PC-3 (cell line): ENCODE measurements at regions not wholly inside any gene's neighbourhood (a gene's known extent, or its start where the extent isn't known, plus 50 kb on each side); places are given as distances from the start of the nearest gene placed in this dataset.
"Not testable (repeated sequence)": the region's sequence is repeated elsewhere in the genome, so short reads cannot be mapped to it uniquely, and the experiment has no call there.

ENCODE experiments used
- ATAC-seq: fragments of 200-7000 bp; cut with Tn5 transposase; 2 replicates; pipeline ENCODE4 v1.9.1; 2020; ENCODE audit warnings: mild to moderate bottlenecking, moderate library complexity
- BruUV-seq: library from RNA; stranded (reverse); fragments of 400-500 nt; replicated peaks from 2 replicates; lab custom pipeline; 2021; lab: Mats Ljungman, UMichigan
- CTCF ChIA-PET: fragments of 300-600 bp; sonication (Branson Sonifier 250); formaldehyde crosslinking; loops from one replicate; lab custom pipeline; 2022; ENCODE audit warnings: antibody characterized with exemption; lab: Charles Lee
- POLR2A ChIA-PET: fragments of 300-600 bp; sonication (Branson Sonifier 250); formaldehyde crosslinking; loops from one replicate; lab custom pipeline; 2022; ENCODE audit warnings: antibody characterized with exemption; ENCODE audit not compliant: unreplicated experiment; lab: Charles Lee
- DNase-seq: peaks from one replicate; pipeline ENCODE4 v3.0.0-alpha.2; 2015
- H2AFZ ChIP-seq: fragments of 300-600 bp; sonication (generic); 2 replicates; pipeline ENCODE4 v1.6.0; 2016; ENCODE audit warnings: antibody characterized with exemption, low read length
- H3F3A ChIP-seq: fragments of 300-600 bp; sonication (generic); one replicate; pipeline ENCODE4 v1.6.0; 2017; ENCODE audit warnings: antibody characterized with exemption, low read length, control low read depth, mild to moderate bottlenecking; ENCODE audit not compliant: unreplicated experiment
- H3K27ac ChIP-seq: fragments of 300-600 bp; sonication (generic); 2 replicates; pipeline ENCODE4 v1.5.1; 2016; ENCODE audit warnings: mild to moderate bottlenecking, low read length
- H3K27me3 ChIP-seq: fragments of 300-600 bp; sonication (generic); 2 replicates; pipeline ENCODE4 v1.6.1; 2016; ENCODE audit warnings: low read length, mixed read lengths
- H3K36me3 ChIP-seq: fragments of 300-600 bp; sonication (generic); 2 replicates; pipeline ENCODE4 v1.6.1; 2016; ENCODE audit warnings: low read depth, mixed run types, low read length, mixed read lengths
- H3K4me1 ChIP-seq: fragments of 300-600 bp; sonication (generic); 2 replicates; pipeline ENCODE4 v1.5.1; 2016; ENCODE audit warnings: low read length; ENCODE audit not compliant: insufficient read depth
- H3K4me2 ChIP-seq: fragments of 300-600 bp; sonication (generic); 2 replicates; pipeline ENCODE4 v1.6.0; 2016; ENCODE audit warnings: low read length
- H3K4me3 ChIP-seq: fragments of 300-600 bp; sonication (generic); 2 replicates; pipeline ENCODE4 v1.5.1; 2016; ENCODE audit warnings: mild to moderate bottlenecking, low read length, mixed read lengths
- H3K79me2 ChIP-seq: fragments of 300-600 bp; sonication (generic); 2 replicates; pipeline ENCODE4 v1.6.1; 2017; ENCODE audit warnings: low read length, mixed read lengths
- H3K9ac ChIP-seq: fragments of 300-600 bp; sonication (generic); 2 replicates; pipeline ENCODE4 v1.6.0; 2016; ENCODE audit warnings: mild to moderate bottlenecking, low read length
- H3K9me2 ChIP-seq: fragments of 300-600 bp; sonication (generic); replicated peaks from 2 replicates; pipeline ENCODE4 v1.6.1; 2016; ENCODE audit warnings: mixed run types, low read length, mixed read lengths
- H3K9me3 ChIP-seq: fragments of 300-600 bp; sonication (generic); 2 replicates; pipeline ENCODE4 v1.6.1; 2016; ENCODE audit warnings: low read length, mixed read lengths
- H4K20me1 ChIP-seq: fragments of 300-600 bp; sonication (generic); 2 replicates; pipeline ENCODE4 v1.6.1; 2016; ENCODE audit warnings: low read length, mixed read lengths
- CTCF ChIP-seq: fragments of 300-600 bp; sonication (generic); conservative IDR thresholded peaks from 2 replicates; pipeline ENCODE4 v1.5.1; 2017; ENCODE audit warnings: antibody characterized with exemption, low read depth, mild to moderate bottlenecking, low read length
- EZH2 ChIP-seq: fragments of 300-600 bp; sonication (generic); IDR thresholded peaks from one replicate; pipeline ENCODE4 v1.6.1; 2017; ENCODE audit warnings: antibody characterized with exemption, mild to moderate bottlenecking, low read length; ENCODE audit not compliant: unreplicated experiment
- EZH2phosphoT487 ChIP-seq: fragments of 300-600 bp; sonication (generic); IDR thresholded peaks from 2 replicates; pipeline ENCODE4 v1.6.1; 2018; ENCODE audit warnings: mild to moderate bottlenecking, antibody characterized with exemption, low read length, borderline replicate concordance
- intact Hi-C: fragments of 100-400 bp; cut with micrococcal nuclease; formaldehyde crosslinking; loops from 2 replicates; pipeline ENCODE4 v1.9.0; 2023

GRCh38 chr16:17555176-17555575 lies 84.4 kb upstream of the XYLT1 start:
- Histone ChIP-seq H3K4me1 (no peaks in the 10 kb centered on the region), H3F3A (no peaks in the 10 kb centered on the region), H4K20me1 (no peaks in the 10 kb centered on the region), H3K4me3 (no peak overlapping the region), H3K9ac (no peak overlapping the region), H3K27ac (no peak overlapping the region), H3K9me2 (no peaks in the 10 kb centered on the region), H3K4me2 (no peak overlapping the region), H3K36me3 (no peaks in the 10 kb centered on the region), H3K79me2 (no peaks in the 10 kb centered on the region), H3K9me3 (no peaks in the 10 kb centered on the region), H2AFZ (no peak overlapping the region), H3K27me3 (no peaks in the 10 kb centered on the region)
- ATAC-seq (no peak), DNase-seq (no peak)
- no TSS peak for BruUV-seq
- ChIA-PET CTCF (no interaction called here), POLR2A (no interaction called here)
- intact Hi-C loops = no loop called here
- no peak for TF ChIP-seq CTCF
- no peak for TF ChIP-seq EZH2phosphoT487
- TF ChIP-seq EZH2 = no peak

DNA sequence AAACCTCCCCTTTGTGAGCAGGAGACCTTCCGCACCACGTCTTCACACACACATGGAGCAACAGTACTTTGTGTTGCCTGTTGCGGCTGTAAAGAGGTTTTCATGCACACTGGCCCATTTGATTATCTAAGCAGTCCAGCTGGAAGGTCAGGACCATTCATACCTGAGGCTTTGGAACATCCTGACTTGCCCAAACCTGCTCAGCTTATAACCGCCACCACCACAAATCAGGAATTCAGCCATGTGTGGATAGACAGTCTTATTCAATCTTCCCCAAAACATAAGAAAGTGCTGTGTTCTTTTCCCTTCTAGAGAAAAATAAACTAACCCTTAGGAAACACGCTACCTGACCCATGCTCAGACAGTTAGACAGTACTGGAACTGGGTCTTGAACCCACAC lies 81.6 kb upstream of the XYLT1 start:
- Histone ChIP-seq H3K9me2 (no peaks in the 10 kb centered on the region), H3K27ac (no peak overlapping the region), H3K9me3 (no peaks in the 10 kb centered on the region), H3K79me2 (no peaks in the 10 kb centered on the region), H3K9ac (no peak overlapping the region), H4K20me1 (no peaks in the 10 kb centered on the region), H3K4me1 (no peaks in the 10 kb centered on the region), H3K36me3 (no peaks in the 10 kb centered on the region), H2AFZ (no peak overlapping the region), H3K27me3 (no peaks in the 10 kb centered on the region), H3K4me3 (no peak overlapping the region), H3F3A (no peaks in the 10 kb centered on the region), H3K4me2 (no peak overlapping the region)
- ATAC-seq (no peak), DNase-seq (no peak)
- BruUV-seq = no TSS peak
- intact Hi-C loops = no loop called here
- TF ChIP-seq CTCF (no peak), EZH2phosphoT487 (no peak), EZH2 (no peak)
- ChIA-PET CTCF (no interaction called here), POLR2A (no interaction called here)

GRCh38 chr16:17551682-17552081 lies 80.9 kb upstream of the XYLT1 start:
- H3K27me3 ChIP-seq, H3K4me1 ChIP-seq, H3F3A ChIP-seq, DNase-seq, intact Hi-C loops, H3K4me2 ChIP-seq, ATAC-seq, H4K20me1 ChIP-seq, H3K79me2 ChIP-seq, H3K9ac ChIP-seq, CTCF ChIA-PET, H3K9me3 ChIP-seq, H2AFZ ChIP-seq, H3K9me2 ChIP-seq, H3K4me3 ChIP-seq, H3K27ac ChIP-seq, POLR2A ChIA-PET, H3K36me3 ChIP-seq, BruUV-seq: not testable (repeated sequence)
